Endodermal cell (in vitro differentiated cells): ENCODE measurements at regions not wholly inside any gene's neighbourhood (a gene's known extent, or its start where the extent isn't known, plus 50 kb on each side); places are given as distances from the start of the nearest gene placed in this dataset.

ENCODE experiments used
- DNase-seq: peaks from one replicate; pipeline ENCODE4 v3.0.0-alpha.2; 2017
- H3K27ac ChIP-seq: 2 replicates; pipeline ENCODE4 v1.5.1; 2013; ENCODE audit warnings: mild to moderate bottlenecking, low read depth, low read length, moderate library complexity
- H3K27me3 ChIP-seq: 2 replicates; pipeline ENCODE4 v1.6.1; 2013; ENCODE audit warnings: mild to moderate bottlenecking, low read length, moderate library complexity; ENCODE audit not compliant: insufficient read depth, control insufficient read depth, poor library complexity, severe bottlenecking
- H3K36me3 ChIP-seq: 2 replicates; pipeline ENCODE4 v1.7.0; 2013; ENCODE audit warnings: mild to moderate bottlenecking, low read length, moderate library complexity; ENCODE audit not compliant: control insufficient read depth, insufficient read depth
- H3K4me1 ChIP-seq: one replicate; pipeline ENCODE4 v1.7.0; 2013; ENCODE audit warnings: low read length; ENCODE audit not compliant: control insufficient read depth, insufficient read depth
- H3K4me3 ChIP-seq: 2 replicates; pipeline ENCODE4 v1.5.1; 2013; ENCODE audit warnings: mild to moderate bottlenecking, low read length, moderate library complexity
- H3K9ac ChIP-seq: 2 replicates; pipeline ENCODE4 v1.6.1; 2013; ENCODE audit warnings: mild to moderate bottlenecking, low read length, moderate library complexity; ENCODE audit not compliant: poor library complexity, severe bottlenecking; ENCODE audit errors: extremely low read depth
- H3K9me3 ChIP-seq: 2 replicates; pipeline ENCODE4 v1.6.1; 2013; ENCODE audit warnings: mild to moderate bottlenecking, low read length, moderate library complexity; ENCODE audit not compliant: control insufficient read depth
- H3K27ac Mint-ChIP-seq: 2 replicates; pipeline ENCODE4 v1.8.0; 2020; ENCODE audit warnings: mixed read lengths
- H3K27me3 Mint-ChIP-seq: 2 replicates; pipeline ENCODE4 v1.8.0; 2021; ENCODE audit warnings: mild to moderate bottlenecking, mixed read lengths; ENCODE audit not compliant: insufficient read depth
- H3K36me3 Mint-ChIP-seq: 2 replicates; pipeline ENCODE4 v1.8.0; 2020; ENCODE audit warnings: low read depth, mixed read lengths
- H3K4me1 Mint-ChIP-seq: 2 replicates; pipeline ENCODE4 v1.8.0; 2020; ENCODE audit warnings: mixed read lengths
- H3K4me3 Mint-ChIP-seq: 2 replicates; pipeline ENCODE4 v1.8.0; 2020; ENCODE audit warnings: mild to moderate bottlenecking, moderate library complexity, mixed read lengths
- H3K9me3 Mint-ChIP-seq: 2 replicates; pipeline ENCODE4 v1.8.0; 2020; ENCODE audit warnings: mild to moderate bottlenecking, mixed read lengths
- CTCF ChIP-seq: fragments of 200-600 bp; sonication (generic); conservative IDR thresholded peaks from 2 replicates; pipeline ENCODE4 v1.5.0; 2021; ENCODE audit warnings: antibody characterized with exemption, mild to moderate bottlenecking
- WGBS, 2 experiments: methylation state at CpG; one replicate each; pipeline versions ENCODE4 v1.1.5 to v1.1.7; 2013; ENCODE audit warnings: missing lambda C conversion rate in 2 of 2, mixed read lengths in 1 of 2; ENCODE audit not compliant: insufficient coverage in 1 of 2, insufficient read length in 1 of 2; 5-methylcytosine and 5-hydroxymethylcytosine counted together

GRCh38 chr5:29795096-29795652 lies 1398.3 kb upstream of the CDH6 start:
- Histone ChIP-seq H3K4me3 (no peak overlapping the region), H3K27me3 (no peaks in the 10 kb centered on the region), H3K36me3 (no peaks in the 10 kb centered on the region), H3K27ac (no peak overlapping the region), H3K4me1 (peaks cover 3% of the 10 kb centered on the region), H3K9ac (no peak overlapping the region), H3K9me3 (no peaks in the 10 kb centered on the region)
- WGBS, 2 experiments = 62% methylated on average over 2 of the region's 2 CpGs; no CpG with 5 or more reads in 1 of the 2 experiments
- Mint-ChIP-seq H3K36me3 (peaks cover 4% of the 10 kb centered on the region), H3K4me3 (no peak overlapping the region), H3K27ac (peak overlapping the region; percentile 92), H3K4me1 (peaks cover 18% of the 10 kb centered on the region), H3K27me3 (peaks cover 2% of the 10 kb centered on the region), H3K9me3 (peaks cover 12% of the 10 kb centered on the region)
- no peak for TF ChIP-seq CTCF
- no peak for DNase-seq

GRCh38 chr5:29794141-29794787 lies 1399.2 kb upstream of the CDH6 start:
- H3K36me3 ChIP-seq = no peaks in the 10 kb centered on the region
- peaks cover 18% of the 10 kb centered on the region for H3K4me1 Mint-ChIP-seq

GRCh38 chr5:29790281-29790680 lies 1403.2 kb upstream of the CDH6 start:
- no peaks in the 10 kb centered on the region for H3K27me3 Mint-ChIP-seq
- H3K4me1 ChIP-seq = peaks cover 9% of the 10 kb centered on the region
- H3K27ac ChIP-seq = no peak overlapping the region
- DNase-seq = no peak
- no peak overlapping the region for H3K9ac ChIP-seq
- no peaks in the 10 kb centered on the region for H3K27me3 ChIP-seq
- no peak for TF ChIP-seq CTCF
- no peak overlapping the region for H3K27ac Mint-ChIP-seq
- peaks cover 16% of the 10 kb centered on the region for H3K4me1 Mint-ChIP-seq
- H3K9me3 ChIP-seq = no peaks in the 10 kb centered on the region
- H3K4me3 ChIP-seq = no peak overlapping the region
- no peaks in the 10 kb centered on the region for H3K9me3 Mint-ChIP-seq
- H3K36me3 Mint-ChIP-seq = no peaks in the 10 kb centered on the region
- H3K4me3 Mint-ChIP-seq = no peak overlapping the region
- H3K36me3 ChIP-seq = no peaks in the 10 kb centered on the region

More at GRCh38 chr5:29794141-29794787, 1399.2 kb upstream of the CDH6 start:
- H3K9ac ChIP-seq = no peak overlapping the region
- H3K9me3 Mint-ChIP-seq = peaks cover 12% of the 10 kb centered on the region
- DNase-seq = no peak
- peaks cover 2% of the 10 kb centered on the region for H3K27me3 Mint-ChIP-seq
- no peak overlapping the region for H3K4me3 Mint-ChIP-seq
- no peak overlapping the region for H3K27ac ChIP-seq
- H3K36me3 Mint-ChIP-seq = peaks cover 4% of the 10 kb centered on the region
- no peaks in the 10 kb centered on the region for H3K27me3 ChIP-seq
- 38 to 52% methylated on average over 1 to 4 of the region's 5 CpGs for WGBS, 2 experiments
- no peak overlapping the region for H3K27ac Mint-ChIP-seq
- H3K9me3 ChIP-seq = no peaks in the 10 kb centered on the region
- H3K4me1 ChIP-seq = peaks cover 3% of the 10 kb centered on the region
- no peak for TF ChIP-seq CTCF
- no peak overlapping the region for H3K4me3 ChIP-seq
